ENCODE measurements at regions not wholly inside any gene's neighbourhood (a gene's known extent, or its start where the extent isn't known, plus 50 kb on each side); places are given as distances from the start of the nearest gene placed in this dataset.

DNA sequence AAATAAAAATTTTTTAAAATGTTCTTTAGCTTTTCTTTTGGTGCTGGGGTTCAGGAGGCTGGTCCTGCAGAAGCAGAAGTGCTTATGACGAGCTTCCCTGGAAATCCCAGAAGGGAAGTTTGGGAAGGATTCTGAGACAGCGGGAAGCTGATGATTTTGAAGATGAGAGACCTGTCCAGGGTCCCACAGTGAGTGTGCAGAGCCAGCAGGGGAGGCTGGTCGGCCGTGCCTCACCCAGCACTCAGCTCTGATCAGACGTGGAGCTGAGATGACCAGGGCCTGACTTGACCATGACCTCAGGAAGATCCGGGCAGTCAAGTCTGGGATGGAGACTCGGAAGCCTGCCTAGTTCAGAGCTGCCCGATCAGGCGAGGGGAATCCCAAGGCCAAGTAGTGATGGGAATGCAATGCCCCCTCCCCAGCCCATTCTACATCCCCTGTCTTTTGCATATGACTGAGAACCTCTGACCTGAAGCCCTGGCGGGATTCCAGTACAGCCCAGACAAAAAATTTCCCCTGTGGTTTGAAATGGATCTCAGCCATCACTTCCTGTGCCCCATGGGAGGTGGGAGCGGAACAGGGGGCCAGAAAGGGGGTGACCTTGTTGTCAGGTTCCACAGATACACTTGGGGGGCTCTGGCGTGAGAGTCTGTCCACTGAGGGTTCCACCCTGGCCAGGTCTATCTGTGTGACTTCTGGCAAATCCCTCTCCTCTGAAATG, 96.8 kb upstream of the RUNX3 start:
- TF ChIP-seq, protein P1, sequence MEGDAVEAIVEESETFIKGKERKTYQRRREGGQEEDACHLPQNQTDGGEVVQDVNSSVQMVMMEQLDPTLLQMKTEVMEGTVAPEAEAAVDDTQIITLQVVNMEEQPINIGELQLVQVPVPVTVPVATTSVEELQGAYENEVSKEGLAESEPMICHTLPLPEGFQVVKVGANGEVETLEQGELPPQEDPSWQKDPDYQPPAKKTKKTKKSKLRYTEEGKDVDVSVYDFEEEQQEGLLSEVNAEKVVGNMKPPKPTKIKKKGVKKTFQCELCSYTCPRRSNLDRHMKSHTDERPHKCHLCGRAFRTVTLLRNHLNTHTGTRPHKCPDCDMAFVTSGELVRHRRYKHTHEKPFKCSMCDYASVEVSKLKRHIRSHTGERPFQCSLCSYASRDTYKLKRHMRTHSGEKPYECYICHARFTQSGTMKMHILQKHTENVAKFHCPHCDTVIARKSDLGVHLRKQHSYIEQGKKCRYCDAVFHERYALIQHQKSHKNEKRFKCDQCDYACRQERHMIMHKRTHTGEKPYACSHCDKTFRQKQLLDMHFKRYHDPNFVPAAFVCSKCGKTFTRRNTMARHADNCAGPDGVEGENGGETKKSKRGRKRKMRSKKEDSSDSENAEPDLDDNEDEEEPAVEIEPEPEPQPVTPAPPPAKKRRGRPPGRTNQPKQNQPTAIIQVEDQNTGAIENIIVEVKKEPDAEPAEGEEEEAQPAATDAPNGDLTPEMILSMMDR (IDR thresholded peaks at IDR 0.05), result no peak
- TF ChIP-seq POLR2AphosphoS5 (IDR thresholded peaks at IDR 0.05), result no peak
